GM19467 (cell line): ENCODE measurements at regions not wholly inside any gene's neighbourhood (a gene's known extent, or its start where the extent isn't known, plus 50 kb on each side); places are given as distances from the start of the nearest gene placed in this dataset.

Experiments
- ATAC-seq: cut with Tn5 transposase; IDR thresholded peaks from one replicate; pipeline ENCODE4 v1.9.1; 2021; ENCODE audit warnings: mild to moderate bottlenecking, moderate library complexity; ENCODE audit not compliant: unreplicated experiment

DNA sequence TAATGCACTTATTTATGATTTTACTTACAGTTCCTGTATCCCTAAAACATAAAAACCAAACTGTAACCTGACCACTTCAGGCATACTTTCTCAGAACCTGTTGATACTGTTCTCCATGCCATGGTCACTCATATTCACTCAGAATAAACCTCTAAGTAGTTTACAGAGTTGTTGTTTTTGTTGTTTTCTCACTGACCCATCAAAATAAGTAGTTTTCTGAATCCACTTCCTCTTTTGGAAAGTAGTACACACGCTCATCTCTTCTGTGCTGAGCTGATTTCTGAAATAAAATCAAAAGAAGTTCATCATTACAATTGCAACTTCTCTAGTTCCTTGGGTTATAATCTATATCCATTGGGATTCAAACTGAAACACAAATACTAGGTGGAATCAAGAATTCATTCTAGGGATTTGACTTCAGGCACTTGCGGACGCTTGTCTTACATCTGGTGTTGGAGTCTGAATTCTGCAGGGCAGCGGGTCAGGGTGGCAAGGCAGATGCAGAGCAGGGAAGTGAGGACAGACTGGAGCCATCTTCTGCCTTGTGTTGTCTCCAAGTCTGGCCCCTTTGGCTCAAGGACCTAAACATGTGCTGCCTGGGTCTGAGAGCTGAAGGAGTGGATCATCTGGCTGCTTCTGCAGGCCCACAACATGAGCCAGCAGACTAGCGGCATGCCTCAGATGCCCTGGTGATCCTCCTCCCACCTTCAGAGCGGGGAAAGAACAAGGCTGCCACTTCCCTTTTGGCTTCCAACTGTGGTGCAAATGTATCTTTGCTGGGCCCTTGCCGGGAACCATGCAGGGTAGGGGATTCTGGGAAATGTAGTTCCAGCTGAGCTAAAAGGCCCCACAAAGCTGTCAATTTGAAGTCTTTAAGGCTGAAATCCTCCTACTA is 167.9 kb upstream of the MYLIP start:
- ATAC-seq: no peak

DNA sequence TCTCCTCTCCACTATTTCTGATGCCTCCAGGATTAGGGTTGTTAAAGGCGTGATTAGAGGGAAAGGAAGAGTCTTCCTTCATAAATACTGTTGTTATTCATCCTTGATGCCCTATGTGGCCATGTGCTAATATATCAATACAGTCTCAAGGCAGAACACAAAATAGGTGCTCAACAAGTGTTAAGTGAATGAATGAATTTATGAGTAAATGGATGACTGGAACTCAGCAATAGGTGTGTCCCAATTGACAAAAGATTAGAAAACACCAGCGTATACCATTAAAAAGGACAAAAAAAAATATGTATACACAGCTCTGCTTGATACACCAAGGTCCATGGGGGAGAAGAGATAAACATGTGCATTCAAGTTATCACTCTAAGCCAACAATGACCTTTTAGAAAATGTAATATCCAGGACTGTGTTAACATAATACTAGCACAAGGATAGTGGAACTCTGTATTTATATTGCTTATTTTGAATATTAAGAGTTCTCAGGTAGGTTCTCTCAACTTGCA is 171.2 kb upstream of the MYLIP start:
- no peak for ATAC-seq

DNA sequence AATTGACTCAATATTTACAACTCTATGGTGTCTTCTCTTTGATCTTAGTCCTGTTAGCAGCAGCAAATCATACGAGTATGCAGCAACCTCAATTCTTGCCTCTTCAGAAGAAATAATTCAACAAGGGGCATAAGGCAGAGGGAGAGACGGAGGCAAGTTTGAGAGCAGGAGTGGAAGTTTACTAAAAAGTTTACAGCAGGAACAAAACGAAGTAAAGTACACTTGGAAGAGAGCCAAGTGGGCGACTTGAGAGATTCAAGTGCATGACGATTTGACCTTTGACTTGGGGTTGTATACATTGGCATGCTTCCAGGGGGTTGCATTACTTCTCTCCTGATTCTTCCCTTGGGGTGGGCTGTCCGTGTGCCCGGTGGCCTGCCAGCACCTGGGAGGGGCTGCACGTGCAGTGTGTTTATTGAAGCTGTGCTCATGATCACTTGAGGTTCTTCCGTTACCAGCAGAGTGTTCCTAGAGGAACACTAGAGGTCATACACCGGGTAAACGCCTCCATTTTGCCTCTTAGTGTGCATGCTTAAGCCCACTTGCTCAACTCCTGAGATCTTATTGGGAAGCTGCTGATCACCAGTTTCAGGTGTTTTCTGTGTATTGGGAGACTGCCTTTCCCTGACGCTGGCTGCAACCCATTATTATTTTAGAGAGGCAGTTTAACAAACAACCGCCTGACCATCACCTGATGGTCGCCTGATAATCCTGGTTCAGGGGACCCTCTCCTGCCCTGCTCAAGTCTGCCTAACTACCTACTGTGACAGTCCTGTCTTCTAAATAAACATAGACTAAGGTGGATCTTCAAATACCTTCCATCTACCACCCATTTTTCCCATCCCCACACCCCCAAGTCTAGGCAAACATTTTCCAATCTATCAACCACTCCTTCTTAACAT is 172.4 kb upstream of the MYLIP start:
- no peak for ATAC-seq

DNA sequence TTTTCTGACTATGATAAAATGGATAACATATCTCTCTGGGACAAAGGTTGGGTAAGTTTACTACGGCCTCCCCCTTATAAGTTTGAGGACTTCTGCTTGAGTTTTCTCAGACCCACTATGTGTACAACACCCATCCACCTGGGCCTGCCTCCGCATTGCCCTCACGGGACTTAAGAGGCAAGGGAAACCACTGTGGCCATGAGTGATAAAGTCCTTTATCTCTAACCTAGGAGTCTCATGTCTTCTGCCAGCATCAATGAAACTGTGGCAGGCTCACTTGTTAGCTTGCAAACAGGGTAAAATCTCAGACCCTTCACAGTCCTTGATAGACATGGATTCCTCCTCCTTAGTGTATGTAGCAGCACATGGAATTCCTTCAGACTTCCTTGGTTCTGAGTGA is 173.4 kb upstream of the MYLIP start:
- no peak for ATAC-seq

DNA sequence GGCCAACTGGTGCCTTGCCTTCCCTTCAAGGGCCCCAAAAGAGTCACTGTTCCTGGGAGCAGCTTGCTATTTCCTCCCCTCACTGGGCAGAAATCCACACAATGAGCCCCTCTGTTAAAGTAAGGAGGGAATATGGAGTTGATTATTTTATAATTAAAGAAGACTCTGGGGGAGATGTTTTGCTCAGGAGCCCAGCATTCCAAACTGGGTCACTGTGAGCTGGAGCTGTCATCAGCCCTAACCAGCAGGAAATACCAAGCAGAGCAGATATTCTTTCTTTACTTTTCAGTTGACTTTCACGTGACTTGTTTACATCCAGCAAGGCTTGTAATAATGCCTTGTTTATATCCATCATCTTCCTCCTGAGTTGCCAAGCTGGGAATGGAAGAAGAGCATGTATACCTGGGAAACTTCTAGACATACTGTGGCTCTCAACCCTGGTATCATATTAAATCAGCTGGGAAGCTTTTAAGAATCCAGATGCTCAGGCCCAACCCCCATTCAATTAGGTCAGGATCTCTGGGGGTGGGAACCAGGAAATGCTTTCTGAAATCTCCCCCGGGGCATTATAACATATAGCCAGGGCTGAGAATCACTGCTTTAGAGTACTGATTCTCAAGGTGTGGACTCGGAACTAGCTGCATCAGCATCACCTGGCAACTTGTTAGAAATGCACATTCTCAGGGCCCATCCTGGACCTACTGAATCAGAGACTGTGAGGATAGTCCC is 175.6 kb upstream of the MYLIP start:
- ATAC-seq: no peak

DNA sequence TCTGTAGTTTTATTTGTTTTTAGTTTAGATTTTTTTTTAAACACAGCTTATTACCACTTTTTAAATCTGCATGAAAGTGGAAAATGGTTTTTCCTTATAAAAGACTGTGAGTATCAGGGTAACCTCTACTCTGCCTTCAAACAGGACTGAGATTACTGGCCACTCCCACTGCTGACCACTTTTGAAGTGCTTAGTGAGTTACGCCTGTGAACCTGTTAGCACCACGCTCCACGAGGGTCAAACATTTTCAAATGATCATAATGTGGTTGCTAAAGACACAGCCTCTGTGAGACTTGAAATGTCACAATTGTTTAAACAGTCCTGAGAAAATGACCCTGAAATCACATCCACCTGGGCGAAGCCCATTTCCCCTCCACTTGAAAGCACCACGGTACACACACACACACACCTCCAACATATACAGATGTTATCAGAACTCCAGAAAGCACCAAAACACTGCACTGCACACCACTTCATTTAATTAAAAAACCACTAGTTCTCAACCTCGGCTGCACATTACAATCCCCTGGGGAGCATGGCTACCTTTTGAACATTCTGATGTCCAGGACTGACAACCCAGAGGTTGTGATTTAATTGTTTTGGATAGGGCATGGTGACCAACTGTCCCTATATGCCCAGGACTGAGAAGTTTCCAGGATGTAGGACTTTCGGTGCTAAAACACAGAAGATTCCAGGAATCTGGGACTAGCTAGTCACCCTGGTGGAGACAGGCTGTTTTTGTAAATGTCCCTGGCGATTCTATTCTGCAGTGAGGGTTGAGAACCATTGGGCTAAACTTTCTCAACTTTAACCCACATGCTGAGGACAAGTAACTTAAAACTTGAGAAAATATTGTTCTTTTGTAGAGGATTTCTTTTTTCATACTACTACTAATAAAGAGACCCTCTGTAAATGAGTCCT is 176.4 kb upstream of the MYLIP start:
- ATAC-seq: no peak

DNA sequence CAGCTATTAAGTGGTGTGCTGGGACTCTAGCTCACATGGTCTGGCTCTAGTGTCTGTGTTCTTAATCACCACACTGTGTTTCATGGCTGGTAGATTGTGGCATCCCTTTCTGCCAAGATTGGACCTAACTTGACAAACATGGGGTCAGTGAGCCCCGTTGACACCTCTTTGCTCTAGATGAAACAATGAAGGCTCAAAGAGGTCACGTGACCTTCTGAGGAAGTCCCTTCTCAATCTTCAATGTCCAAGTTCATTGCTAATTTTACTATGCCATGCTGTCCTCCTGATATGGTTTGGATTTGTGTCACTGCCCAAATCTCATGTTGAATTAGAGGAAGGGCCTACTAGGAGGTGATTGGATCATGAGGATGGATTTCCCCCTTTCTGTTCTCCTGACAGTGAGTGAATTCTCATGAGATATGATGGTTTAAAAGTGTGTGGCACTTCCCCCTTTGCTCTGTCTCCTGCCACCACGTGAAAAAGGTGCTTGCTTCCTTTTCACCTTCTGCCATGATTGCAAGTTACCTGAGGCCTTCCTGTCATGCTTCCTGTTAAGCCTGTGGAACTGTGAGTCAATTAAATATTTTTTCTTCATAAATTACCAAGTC is 177.8 kb upstream of the MYLIP start:
- no peak for ATAC-seq

DNA sequence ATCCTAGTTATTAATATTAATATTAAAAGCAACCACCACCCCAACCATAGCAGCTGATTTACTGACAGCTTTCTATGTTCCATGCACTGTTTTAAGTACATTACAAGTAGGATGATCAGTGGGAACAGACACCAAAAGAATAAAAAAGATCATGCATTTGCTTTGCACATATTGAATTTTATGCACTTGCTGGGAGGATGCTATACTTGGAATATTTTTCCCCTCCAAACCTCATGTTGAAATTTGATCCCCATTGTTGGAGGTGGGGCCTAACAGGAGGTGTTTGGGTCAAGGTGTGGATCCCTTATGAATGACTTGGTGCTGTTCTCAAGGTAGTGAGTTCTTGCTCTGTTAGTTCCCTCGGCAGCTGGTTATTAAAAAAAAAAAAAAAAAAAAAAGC is 178.9 kb upstream of the MYLIP start:
- ATAC-seq: no peak

DNA sequence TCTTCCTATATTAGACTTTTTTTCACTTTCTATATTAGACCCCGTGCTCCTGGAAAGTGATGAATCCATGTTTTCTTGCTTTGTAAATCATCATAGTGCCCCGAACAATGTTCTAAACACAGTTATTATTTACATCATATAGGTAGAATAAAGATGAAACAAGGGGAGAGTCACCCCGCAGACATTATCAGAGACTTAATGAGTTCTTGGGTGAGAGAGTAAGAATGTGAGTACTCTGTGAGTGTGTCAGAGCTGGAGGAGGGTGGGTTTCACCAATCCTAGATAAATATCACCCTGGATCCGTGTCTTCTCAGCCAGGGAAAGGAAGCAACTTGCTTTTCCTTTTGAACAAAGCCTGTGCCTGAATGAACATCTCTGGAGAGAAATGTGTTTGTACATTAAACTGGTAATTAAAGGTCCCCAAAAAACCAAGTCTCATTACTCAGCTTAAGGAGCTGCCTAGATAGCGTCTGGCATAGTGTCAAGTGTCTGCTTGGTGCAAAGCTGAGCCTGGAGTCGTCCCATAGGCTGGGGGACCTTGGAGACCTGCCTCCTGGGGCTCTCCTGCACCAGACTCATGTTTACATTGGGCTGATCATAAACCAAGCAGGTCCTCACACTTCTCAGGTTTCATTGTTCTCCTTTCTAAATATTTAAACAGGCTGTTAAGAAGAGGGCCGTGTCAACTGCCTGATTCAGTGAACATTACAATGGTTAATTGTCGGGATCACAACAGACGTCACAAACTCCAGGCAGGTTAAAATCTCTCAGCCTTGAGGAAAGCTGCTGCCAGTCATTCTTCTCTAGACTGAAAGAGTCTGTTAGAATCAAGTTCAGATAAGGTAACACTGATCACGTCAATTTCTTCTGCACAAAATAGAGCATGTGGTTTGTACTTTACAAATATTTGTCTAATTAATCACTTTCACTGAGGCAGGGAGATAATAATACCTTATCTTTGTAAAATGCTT is 179.7 kb upstream of the MYLIP start:
- ATAC-seq: no peak

DNA sequence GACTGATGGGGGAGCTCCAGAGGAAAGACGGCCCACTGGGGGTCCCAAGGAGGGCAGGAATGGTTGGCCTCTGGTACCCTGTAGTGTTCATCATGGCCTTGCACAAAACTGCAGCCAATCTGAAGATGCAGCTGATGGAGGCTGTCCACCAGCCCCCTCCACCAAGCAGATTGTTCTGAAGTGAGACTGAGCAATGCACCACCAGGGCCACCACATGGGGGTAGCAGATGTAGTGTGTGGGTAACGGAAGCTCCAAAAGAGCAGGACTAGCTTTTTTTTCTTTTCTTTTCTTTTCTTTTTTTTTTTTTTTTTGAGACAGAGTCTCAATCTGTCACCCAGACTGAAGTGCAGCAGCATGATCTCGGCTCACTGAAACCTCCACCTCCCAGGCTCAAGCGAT is 181.0 kb upstream of the MYLIP start:
- ATAC-seq: no peak

DNA sequence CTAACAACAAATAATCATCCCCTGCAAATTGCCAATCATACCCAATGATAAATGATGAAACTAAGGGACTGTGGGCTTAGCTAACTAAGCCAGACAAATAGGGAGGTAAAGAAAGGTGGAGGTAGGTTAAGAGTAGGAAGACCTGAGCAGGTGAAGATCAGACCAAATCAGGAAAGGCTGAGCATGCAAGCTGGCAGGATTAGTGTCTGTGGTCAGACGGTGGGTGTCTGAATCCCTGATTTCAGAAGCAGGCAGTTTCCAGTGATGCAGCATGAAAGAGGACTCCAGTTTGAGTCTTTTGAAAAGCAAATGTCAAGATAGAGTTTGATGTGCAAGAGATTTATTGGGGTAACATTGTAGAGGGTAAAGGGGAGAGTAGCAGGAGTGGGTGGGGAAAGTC is 181.4 kb upstream of the MYLIP start:
- ATAC-seq: no peak

DNA sequence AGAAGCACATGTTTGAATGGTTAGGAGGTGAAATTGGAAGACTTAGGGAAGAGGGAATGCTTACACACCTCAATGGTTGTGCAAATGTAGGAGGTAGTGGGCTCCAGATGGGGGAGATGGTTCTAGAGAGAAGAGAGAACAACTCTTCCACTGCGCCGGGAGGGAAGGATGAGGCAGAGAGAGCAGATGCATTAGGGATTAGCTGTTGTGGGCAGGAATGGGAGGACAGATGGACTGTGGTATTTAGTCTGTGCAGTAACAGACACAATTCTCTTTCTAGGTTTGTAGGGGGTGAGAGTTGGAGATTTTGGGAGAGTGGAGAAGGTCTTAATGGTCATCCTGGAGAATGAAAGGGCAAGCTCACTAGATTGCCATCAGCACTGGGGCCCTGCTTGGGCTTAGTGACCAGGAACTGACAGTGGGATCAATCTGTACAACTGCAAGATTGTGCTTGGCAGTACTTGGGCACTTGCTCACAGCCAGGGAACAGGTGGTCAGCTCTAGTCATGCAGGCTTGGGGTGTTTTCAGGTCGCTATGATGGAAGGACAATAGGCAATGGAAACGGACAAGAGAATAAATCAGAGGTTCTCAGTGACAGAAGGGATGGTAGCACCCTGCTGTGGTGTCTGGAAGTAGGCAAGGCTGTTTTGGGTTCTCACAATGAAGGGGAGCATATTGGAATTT is 182.0 kb upstream of the MYLIP start:
- ATAC-seq: no peak

DNA sequence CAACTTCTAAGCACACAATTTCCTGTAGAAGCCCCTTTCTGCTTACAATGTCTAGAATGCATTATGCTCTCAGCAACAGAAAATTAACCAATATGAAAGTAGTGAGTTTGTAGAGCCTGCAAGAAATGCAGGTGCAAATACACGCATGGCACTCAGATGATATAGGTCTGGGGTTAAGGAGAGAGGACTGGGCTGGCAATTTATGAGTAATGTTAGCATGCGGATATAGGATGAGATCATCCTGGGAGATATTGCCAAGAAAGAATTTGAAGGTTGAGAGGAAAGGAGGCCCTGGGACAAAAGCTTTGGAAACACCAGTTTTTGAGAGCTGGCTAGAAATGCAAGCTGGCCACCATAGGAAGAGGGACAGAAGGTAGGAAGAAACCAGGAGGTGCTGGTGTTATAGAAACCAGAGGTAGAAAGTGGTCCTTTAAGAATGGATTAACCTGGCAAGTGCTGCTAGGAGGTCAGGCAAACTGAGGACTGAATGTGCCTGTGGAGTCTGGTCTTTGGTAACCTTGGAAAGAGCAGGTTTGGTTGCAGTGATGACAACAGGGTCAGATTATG is 183.2 kb upstream of the MYLIP start:
- ATAC-seq: no peak

DNA sequence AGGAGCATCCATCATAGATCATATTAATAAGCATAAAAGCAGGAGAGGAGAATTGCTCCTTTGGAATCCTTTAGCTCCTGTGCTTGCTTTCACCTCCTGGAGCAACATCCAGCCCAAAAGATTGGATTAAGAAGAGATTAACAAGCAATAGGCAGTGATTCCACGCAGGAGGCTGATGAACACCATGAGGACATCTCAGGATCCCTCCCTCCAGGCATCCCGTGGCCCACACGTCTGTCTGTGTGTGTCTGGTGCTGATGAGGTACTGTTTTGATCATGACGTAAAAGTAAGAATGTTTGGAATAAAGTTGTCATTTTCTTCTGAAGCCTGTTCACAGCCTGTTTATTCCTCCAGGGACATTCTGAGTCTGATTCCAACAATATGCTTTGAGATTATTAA is 185.5 kb upstream of the MYLIP start:
- no peak for ATAC-seq

DNA sequence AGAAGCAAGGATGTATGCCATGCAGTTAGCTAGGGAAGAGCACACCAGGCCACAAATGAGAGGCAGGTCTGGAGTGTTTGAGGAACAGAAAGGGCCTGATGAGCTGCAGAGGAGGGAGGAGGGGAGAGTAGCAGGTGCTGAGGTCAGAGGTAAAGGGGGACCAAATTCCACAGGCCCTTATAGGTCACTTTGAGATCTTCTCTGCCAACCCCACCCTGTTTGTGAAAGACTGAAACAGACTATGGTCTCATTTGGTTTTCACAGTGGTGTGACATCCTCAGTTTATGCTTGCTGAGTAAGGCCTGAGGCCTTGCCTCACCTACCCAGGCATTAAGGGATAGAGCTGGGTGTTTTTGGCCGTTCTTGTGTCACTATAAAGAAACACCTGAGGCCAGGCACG is 187.7 kb upstream of the MYLIP start:
- no peak for ATAC-seq

DNA sequence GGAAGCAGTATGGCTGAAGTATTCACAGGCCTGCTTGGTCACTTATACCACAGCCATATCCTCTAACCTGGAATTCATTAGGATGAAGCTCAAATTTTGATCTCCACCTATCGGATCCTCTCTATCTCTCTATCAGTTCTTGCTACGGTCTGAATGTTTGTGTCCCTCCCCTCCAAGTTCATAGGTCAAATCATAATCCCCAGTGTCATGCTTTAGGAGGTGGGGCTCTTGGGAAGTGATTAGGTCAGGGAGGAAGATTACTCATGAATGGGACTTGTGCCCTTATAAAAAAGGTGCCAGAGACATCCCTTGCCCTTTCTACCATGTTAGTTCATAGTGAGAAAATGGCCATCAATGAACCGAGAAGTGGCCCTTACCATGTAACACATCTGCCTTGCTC is 190.8 kb upstream of the MYLIP start:
- ATAC-seq: no peak

DNA sequence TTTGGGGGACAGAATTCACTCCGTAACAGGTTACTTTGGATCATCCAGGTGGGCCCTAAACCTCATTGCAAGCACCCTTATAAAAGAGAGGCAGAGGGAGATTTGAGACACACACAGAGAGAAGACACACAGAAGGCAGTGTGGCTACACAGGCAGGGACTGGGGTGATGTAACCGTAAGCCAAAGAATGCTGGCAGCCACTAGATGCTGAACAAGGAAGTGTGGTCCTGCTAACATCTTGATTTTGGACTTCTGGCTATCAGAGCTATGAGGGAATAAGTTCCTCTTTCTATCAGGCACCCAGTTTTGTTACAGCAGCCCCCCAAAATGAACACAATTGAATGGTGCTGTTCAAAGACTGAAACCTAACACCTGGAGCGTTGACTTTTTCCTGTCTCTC is 191.3 kb upstream of the MYLIP start:
- ATAC-seq: no peak

DNA sequence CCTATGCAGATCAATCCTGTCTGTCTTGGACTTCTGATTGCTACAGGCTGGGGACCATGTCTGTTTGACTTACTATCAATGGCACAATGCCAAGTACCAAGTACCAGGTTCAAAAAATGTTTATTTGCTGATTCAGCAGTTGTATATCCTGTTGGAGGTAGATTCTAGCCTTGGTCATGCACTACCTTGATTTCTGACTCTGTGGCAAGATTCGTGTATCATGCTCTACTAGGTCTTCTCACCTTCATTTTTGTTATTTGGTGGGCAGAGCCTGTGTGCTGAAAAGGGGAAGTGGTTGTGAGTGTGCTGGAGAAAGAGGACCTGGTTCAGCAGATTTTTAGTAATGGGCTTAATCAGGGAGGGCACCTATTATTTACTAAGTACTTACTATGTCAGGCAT is 192.4 kb upstream of the MYLIP start:
- peak; percentile 92 for ATAC-seq
